OCI-LY7 (cell line): ENCODE measurements at regions not wholly inside any gene's neighbourhood (a gene's known extent, or its start where the extent isn't known, plus 50 kb on each side); places are given as distances from the start of the nearest gene placed in this dataset.

Source experiments
- BruUV-seq: library from RNA; stranded (reverse); fragments of 400-500 nt; replicated peaks from 2 replicates; lab custom pipeline; 2021; lab: Mats Ljungman, UMichigan
- CTCF ChIA-PET: fragments of 300-600 bp; sonication (Branson Sonifier 250); formaldehyde crosslinking; loops from one replicate; lab custom pipeline; 2022; ENCODE audit warnings: antibody characterized with exemption; ENCODE audit not compliant: unreplicated experiment; lab: Charles Lee
- POLR2A ChIA-PET: fragments of 300-600 bp; sonication (Branson Sonifier 250); formaldehyde crosslinking; loops from one replicate; lab custom pipeline; 2022; ENCODE audit warnings: antibody characterized with exemption; lab: Charles Lee
- DNase-seq: peaks from one replicate; pipeline ENCODE4 v3.0.0-alpha.2; 2015; ENCODE audit warnings: low spot score
- H2AFZ ChIP-seq: fragments of 200-600 bp; sonication (generic), shearing (Covaris generic); 2 replicates; pipeline ENCODE4 v1.6.1; 2014; ENCODE audit warnings: mild to moderate bottlenecking, antibody characterized with exemption, low read length, moderate library complexity
- H3K27ac ChIP-seq: fragments of 200-600 bp; sonication (generic); 2 replicates; pipeline ENCODE4 v1.5.1; 2014; ENCODE audit warnings: mixed run types, low read depth, mild to moderate bottlenecking, moderate library complexity, low read length, inconsistent platforms; ENCODE audit not compliant: poor library complexity, severe bottlenecking
- H3K36me3 ChIP-seq: fragments of 200-600 bp; sonication (generic); 2 replicates; pipeline ENCODE4 v1.6.1; 2014; ENCODE audit warnings: mild to moderate bottlenecking, antibody characterized with exemption, low read length, moderate library complexity, mixed read lengths; ENCODE audit not compliant: insufficient read depth
- H3K4me1 ChIP-seq: fragments of 200-600 bp; sonication (generic); 2 replicates; pipeline ENCODE4 v1.5.1; 2014; ENCODE audit warnings: mild to moderate bottlenecking, low read length; ENCODE audit not compliant: insufficient read depth, poor library complexity, severe bottlenecking
- H3K4me2 ChIP-seq: fragments of 200-600 bp; sonication (generic); 2 replicates; pipeline ENCODE4 v1.6.1; 2014; ENCODE audit warnings: mild to moderate bottlenecking, low read length
- H3K4me3 ChIP-seq: fragments of 200-600 bp; sonication (generic); 2 replicates; pipeline ENCODE4 v1.5.1; 2014; ENCODE audit warnings: mild to moderate bottlenecking, low read depth, low read length; ENCODE audit not compliant: poor library complexity, severe bottlenecking
- H3K79me2 ChIP-seq: fragments of 200-600 bp; sonication (generic); 2 replicates; pipeline ENCODE4 v1.6.1; 2016; ENCODE audit warnings: low read depth, mild to moderate bottlenecking, low read length, moderate library complexity, mixed read lengths; ENCODE audit not compliant: insufficient read depth
- H3K9me2 ChIP-seq: fragments of 200-600 bp; sonication (generic); 2 replicates; pipeline ENCODE4 v1.6.1; 2016; ENCODE audit warnings: mild to moderate bottlenecking, low read length, mixed read lengths; ENCODE audit not compliant: insufficient read depth
- H3K9me3 ChIP-seq: fragments of 200-600 bp; sonication (generic); 2 replicates; pipeline ENCODE4 v1.6.1; 2014; ENCODE audit warnings: mild to moderate bottlenecking, mixed run types, low read length, mixed read lengths
- H4K20me1 ChIP-seq: fragments of 200-600 bp; sonication (generic); 2 replicates; pipeline ENCODE4 v1.6.1; 2014; ENCODE audit warnings: mild to moderate bottlenecking, antibody characterized with exemption, low read length, moderate library complexity, mixed read lengths; ENCODE audit not compliant: insufficient read depth
- EZH2phosphoT487 ChIP-seq: fragments of 200-600 bp; sonication (generic); IDR thresholded peaks from 2 replicates; pipeline ENCODE4 v1.6.1; 2018; ENCODE audit warnings: low read depth, borderline replicate concordance, mild to moderate bottlenecking, mixed run types, antibody characterized with exemption, low read length, moderate library complexity, mixed read lengths
- intact Hi-C: fragments of 100-400 bp; cut with micrococcal nuclease; formaldehyde crosslinking; loops from one replicate; pipeline ENCODE4 v1.10.0; 2022; ENCODE audit not compliant: unreplicated experiment
- TF ChIP-seq, protein P1 (sequence below): fragments of 200-600 bp; sonication (generic); conservative IDR thresholded peaks from 2 replicates; pipeline ENCODE4 v1.5.1; 2014; ENCODE audit warnings: mild to moderate bottlenecking, antibody characterized with exemption, low read length, moderate library complexity, mixed read lengths

DNA sequence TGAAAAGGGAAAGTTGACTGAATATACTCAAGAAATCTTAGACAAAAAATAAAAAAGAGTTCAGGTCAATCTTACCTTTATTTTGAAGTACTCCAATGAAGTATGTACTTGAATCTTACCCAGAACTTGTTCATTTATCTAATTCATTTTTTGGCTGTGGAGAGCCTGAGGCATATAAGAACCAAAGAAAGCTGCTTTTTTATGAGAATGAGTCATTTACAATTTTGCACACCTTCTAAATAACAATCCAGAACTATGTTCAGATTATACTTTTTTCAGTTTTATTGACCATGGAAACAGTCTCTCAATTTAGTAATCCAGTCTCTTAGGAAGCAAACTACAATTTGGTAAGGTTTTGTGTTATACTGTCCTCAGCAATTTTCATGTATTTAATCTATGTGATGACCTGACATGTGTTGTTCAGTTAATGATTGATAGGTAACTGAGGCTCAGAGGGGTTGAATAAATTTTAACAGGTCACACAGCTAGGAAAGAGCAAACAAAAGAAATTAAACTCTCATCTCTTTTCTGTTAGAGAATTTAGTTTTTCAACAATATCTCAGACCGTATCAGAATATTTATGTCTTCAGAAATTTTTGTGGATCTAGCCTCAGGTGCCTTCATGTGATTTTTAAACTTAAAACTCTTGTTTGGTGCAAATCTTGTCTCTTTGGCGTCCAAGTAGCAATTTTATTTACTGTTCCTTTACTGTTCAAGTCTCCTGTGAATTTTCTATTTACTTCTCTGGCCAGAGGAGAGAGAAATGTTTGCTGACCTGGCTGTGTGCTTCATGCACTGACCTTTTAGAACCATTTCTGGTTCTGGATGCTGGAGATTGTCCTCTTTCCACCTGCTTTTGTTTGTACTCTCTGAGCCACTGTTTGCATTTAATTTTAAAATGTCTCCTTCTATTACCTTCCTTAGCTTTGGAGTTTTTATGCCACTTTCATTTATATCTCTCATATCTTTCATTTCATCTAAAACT lies 1453.4 kb downstream of the STIM2 start:
- H4K20me1 ChIP-seq, result no peaks in the 10 kb centered on the region
- H3K9me3 ChIP-seq, result no peaks in the 10 kb centered on the region
- no peak overlapping the region for H3K4me3 ChIP-seq
- H3K79me2 ChIP-seq, result no peaks in the 10 kb centered on the region
- no peak overlapping the region for H2AFZ ChIP-seq
- no peak overlapping the region for H3K27ac ChIP-seq
- no peaks in the 10 kb centered on the region for H3K9me2 ChIP-seq
- no peak for TF ChIP-seq EZH2phosphoT487
- TF ChIP-seq, protein P1, sequence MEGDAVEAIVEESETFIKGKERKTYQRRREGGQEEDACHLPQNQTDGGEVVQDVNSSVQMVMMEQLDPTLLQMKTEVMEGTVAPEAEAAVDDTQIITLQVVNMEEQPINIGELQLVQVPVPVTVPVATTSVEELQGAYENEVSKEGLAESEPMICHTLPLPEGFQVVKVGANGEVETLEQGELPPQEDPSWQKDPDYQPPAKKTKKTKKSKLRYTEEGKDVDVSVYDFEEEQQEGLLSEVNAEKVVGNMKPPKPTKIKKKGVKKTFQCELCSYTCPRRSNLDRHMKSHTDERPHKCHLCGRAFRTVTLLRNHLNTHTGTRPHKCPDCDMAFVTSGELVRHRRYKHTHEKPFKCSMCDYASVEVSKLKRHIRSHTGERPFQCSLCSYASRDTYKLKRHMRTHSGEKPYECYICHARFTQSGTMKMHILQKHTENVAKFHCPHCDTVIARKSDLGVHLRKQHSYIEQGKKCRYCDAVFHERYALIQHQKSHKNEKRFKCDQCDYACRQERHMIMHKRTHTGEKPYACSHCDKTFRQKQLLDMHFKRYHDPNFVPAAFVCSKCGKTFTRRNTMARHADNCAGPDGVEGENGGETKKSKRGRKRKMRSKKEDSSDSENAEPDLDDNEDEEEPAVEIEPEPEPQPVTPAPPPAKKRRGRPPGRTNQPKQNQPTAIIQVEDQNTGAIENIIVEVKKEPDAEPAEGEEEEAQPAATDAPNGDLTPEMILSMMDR, result no peak
- H3K4me1 ChIP-seq, result no peaks in the 10 kb centered on the region
- no peak for DNase-seq
- no peak overlapping the region for H3K4me2 ChIP-seq
- intact Hi-C loops, result no loop called here
- ChIA-PET POLR2A (no interaction called here), CTCF (no interaction called here)
- BruUV-seq, result no TSS peak
- no peaks in the 10 kb centered on the region for H3K36me3 ChIP-seq

DNA sequence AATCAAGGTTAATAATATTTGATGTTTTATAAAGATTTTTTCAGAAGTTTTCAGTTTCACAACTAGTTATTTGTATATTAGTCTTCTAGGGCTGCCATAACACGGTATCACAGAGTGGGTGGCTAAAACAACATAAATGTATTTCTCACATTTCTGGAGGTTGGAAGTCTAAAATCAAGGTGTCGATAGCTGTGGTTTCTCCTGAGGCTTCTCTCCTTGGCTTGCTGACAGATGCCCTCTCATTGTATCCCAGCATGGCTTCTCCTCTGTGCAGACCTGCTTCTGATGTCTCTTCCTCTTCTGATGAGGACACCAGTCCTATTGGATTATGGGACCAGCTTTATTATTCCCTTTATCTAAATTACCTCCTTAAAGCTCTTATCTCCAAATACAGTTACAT lies 1456.6 kb downstream of the STIM2 start:
- Histone ChIP-seq H4K20me1 (no peaks in the 10 kb centered on the region), H3K4me3 (no peak overlapping the region), H3K27ac (no peak overlapping the region), H3K9me2 (no peaks in the 10 kb centered on the region), H3K79me2 (no peaks in the 10 kb centered on the region), H3K9me3 (no peaks in the 10 kb centered on the region), H3K4me2 (no peak overlapping the region), H3K4me1 (no peaks in the 10 kb centered on the region), H2AFZ (no peak overlapping the region), H3K36me3 (no peaks in the 10 kb centered on the region)
- no peak for DNase-seq
- intact Hi-C loops, result no loop called here
- CTCF ChIA-PET, result no interaction called here
- POLR2A ChIA-PET, result interaction anchor here (0.6 kb wide), 1 partner anchor 718 kb away, joined by 4 read pairs; no protein-coding TSS in a partner anchor
- no TSS peak for BruUV-seq
- TF ChIP-seq, protein P1, result no peak
- TF ChIP-seq EZH2phosphoT487, result no peak

GRCh38 chr4:28334249-28334648 lies 1473.6 kb downstream of the STIM2 start:
- intact Hi-C loops, result no loop called here
- Histone ChIP-seq H3K4me1 (no peaks in the 10 kb centered on the region), H3K9me3 (no peaks in the 10 kb centered on the region), H3K4me3 (no peak overlapping the region), H2AFZ (no peak overlapping the region), H3K36me3 (no peaks in the 10 kb centered on the region), H3K9me2 (no peaks in the 10 kb centered on the region), H3K27ac (no peak overlapping the region), H3K4me2 (no peak overlapping the region), H4K20me1 (no peaks in the 10 kb centered on the region), H3K79me2 (no peaks in the 10 kb centered on the region)
- no peak for DNase-seq
- CTCF ChIA-PET, result no interaction called here
- TF ChIP-seq EZH2phosphoT487, result no peak
- TF ChIP-seq, protein P1, result no peak
- POLR2A ChIA-PET, result no interaction called here
- no TSS peak for BruUV-seq
